Ovary (tissue), 7 donors: ENCODE measurements at regions not wholly inside any gene's neighbourhood (a gene's known extent, or its start where the extent isn't known, plus 50 kb on each side); places are given as distances from the start of the nearest gene placed in this dataset.

Experiments used
- DNase-seq, 5 donors: peaks; one replicate each; pipeline ENCODE4 v3.0.0-alpha.2; 2019 to 2020
- H3K27ac ChIP-seq, 2 donors: fragments of 200-600 bp; one replicate each; pipeline versions ENCODE4 v1.5.1 to v1.8.0; 2019 to 2022
- H3K27me3 ChIP-seq: fragments of 200-600 bp; one replicate; pipeline ENCODE4 v1.8.0; 2022
- H3K36me3 ChIP-seq: fragments of 200-600 bp; sonication (generic); one replicate; pipeline ENCODE4 v1.5.1; 2019
- H3K4me1 ChIP-seq: one replicate; pipeline ENCODE4 v1.8.1; 2013; ENCODE audit warnings: mild to moderate bottlenecking, moderate library complexity; ENCODE audit not compliant: insufficient read depth
- H3K4me3 ChIP-seq: fragments of 200-600 bp; sonication (generic); one replicate; pipeline ENCODE4 v1.5.1; 2017
- H3K9me3 ChIP-seq, 2 donors: fragments of 200-600 bp in 1 of 2; sonication (generic) in 1 of 2; one replicate each; pipeline versions ENCODE4 v1.5.1 to v1.8.1; 2013 to 2019; ENCODE audit warnings: mild to moderate bottlenecking in 1 of 2, moderate library complexity in 1 of 2
- EP300 ChIP-seq: sonication (generic); formaldehyde crosslinking; IDR thresholded peaks from one replicate; pipeline ENCODE4 v1.6.1; 2017; ENCODE audit warnings: antibody characterized with exemption
- POLR2A ChIP-seq: fragments of 450-650 bp; IDR thresholded peaks from one replicate; pipeline ENCODE4 v1.6.1; 2017; ENCODE audit warnings: antibody characterized with exemption, mild to moderate bottlenecking, moderate library complexity
- WGBS, 3 donors: extraction: QIAGEN DNeasy Blood & Tissue Kit in 1 of 3; methylation state at CpG; one replicate each; pipeline versions ENCODE4 v1.1.5 to v1.1.7; 2013 to 2017; 5-methylcytosine and 5-hydroxymethylcytosine counted together
- intact Hi-C, 4 donors: fragments of 100-400 bp; cut with DNase I; formaldehyde crosslinking; loops; one replicate each; pipeline versions ENCODE4 v1.11.0 to v1.15.1; 2022 to 2023
- TF ChIP-seq, protein P1 (sequence below), 3 donors: fragments of 450-650 bp in 2 of 3; fragments of 200-600 bp in 1 of 3; IDR thresholded peaks; one replicate each; pipeline versions ENCODE4 v1.5.1 to v1.8.0; 2016 to 2022; ENCODE audit warnings: antibody characterized with exemption in 3 of 3, mild to moderate bottlenecking in 1 of 3
- donor health status: DM: no; HTN: no; CAD: no; lungs with moderate emphysema.
- donor health status: DM: no; HTN: no; CAD: no.
- donor health status: Bipolar disorder and iron deficiency.
- donor health status: DM: no; HTN: no; CAD: no.
- donor health status: DM: yes; HTN: yes; CAD: no.

DNA sequence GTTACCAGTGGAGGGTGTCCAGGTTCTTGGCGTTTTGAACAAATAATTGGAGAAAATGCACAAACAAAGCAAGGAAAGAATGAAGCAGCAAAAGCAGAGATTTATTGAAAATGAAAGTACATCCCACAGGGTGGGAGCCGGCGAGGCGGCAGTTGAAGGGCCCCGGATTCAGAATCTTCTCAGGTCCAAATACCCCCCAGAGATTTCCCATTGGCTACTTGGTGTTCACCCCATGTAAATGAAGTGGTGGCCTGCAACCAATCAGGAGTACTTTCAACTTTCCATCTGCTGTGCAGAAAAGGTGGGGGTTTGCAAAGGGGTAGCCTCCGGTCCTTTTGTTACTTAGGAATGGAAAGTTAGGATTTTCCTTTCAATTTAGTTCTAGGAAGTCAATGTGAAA, 1447.0 kb downstream of the C4orf33 start:
- Histone ChIP-seq H3K27me3 (no peaks in the 10 kb centered on the region), H3K4me3 (no peak overlapping the region), H3K36me3 (no peaks in the 10 kb centered on the region), H3K4me1 (no peaks in the 10 kb centered on the region), H3K9me3 (no peaks in the 10 kb centered on the region), H3K27ac (no peak overlapping the region)
- intact Hi-C loops, result no loop called here
- no peak for DNase-seq
- TF ChIP-seq POLR2A (no peak), EP300 (no peak)
- TF ChIP-seq, protein P1, sequence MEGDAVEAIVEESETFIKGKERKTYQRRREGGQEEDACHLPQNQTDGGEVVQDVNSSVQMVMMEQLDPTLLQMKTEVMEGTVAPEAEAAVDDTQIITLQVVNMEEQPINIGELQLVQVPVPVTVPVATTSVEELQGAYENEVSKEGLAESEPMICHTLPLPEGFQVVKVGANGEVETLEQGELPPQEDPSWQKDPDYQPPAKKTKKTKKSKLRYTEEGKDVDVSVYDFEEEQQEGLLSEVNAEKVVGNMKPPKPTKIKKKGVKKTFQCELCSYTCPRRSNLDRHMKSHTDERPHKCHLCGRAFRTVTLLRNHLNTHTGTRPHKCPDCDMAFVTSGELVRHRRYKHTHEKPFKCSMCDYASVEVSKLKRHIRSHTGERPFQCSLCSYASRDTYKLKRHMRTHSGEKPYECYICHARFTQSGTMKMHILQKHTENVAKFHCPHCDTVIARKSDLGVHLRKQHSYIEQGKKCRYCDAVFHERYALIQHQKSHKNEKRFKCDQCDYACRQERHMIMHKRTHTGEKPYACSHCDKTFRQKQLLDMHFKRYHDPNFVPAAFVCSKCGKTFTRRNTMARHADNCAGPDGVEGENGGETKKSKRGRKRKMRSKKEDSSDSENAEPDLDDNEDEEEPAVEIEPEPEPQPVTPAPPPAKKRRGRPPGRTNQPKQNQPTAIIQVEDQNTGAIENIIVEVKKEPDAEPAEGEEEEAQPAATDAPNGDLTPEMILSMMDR (IDR thresholded peaks at IDR 0.05), result no peak
- WGBS, 3 donors, result 67 to 75% (median 74%) methylated on average over 6 of the region's 6 CpGs

DNA sequence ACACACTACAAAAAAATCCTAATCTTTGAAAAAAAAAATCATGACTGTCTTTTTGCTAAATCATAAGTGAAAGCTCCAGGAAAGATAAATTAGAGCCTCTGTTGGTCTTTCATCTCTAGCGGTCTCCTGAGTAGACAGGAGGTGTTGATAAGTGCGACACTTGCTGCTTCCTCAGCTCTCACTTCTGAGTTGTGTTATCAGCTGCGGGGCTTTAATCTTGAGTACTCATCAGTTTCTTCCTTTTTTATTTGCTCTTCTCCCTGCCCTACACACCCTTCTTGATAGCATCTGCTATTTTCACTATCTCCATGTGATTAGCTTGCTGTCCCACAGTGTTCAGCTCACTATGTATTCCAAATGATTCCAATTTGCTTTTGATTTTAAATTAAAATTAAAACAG, 1449.2 kb downstream of the C4orf33 start:
- TF ChIP-seq, protein P1 (IDR thresholded peaks at IDR 0.05), result no peak
- no peak for TF ChIP-seq EP300

DNA sequence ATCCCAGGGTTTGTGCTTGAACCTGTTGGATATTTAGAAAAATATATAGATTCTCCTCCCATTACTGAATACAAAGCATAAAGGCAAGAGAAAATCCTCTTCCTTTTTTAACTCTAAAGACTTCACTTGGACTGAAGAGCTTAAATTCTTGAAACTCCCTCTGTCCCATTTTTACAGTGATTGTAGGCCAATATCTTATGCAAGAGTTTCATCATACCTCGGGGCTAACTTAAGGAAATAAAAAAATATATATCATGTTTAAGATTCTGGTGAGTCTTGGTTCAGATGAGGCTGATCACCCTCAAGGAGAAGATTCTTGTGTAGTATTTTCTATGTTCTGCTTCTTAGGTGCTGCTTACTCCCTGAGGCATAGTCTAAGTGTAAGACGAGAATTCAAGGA, 1449.6 kb downstream of the C4orf33 start:
- DNase-seq, result no peak
- intact Hi-C loops, result no loop called here
- Histone ChIP-seq H3K9me3 (no peaks in the 10 kb centered on the region), H3K27ac (no peak overlapping the region), H3K27me3 (no peaks in the 10 kb centered on the region), H3K36me3 (no peaks in the 10 kb centered on the region), H3K4me3 (no peak overlapping the region), H3K4me1 (no peaks in the 10 kb centered on the region)
- TF ChIP-seq, protein P1 (IDR thresholded peaks at IDR 0.05), result no peak
- no peak for TF ChIP-seq POLR2A
- no peak for TF ChIP-seq EP300
- WGBS, 3 donors, result 15 to 20% (median 18%) methylated on average over 2 of the region's 2 CpGs

More for the DNA sequence above, 1449.2 kb downstream of the C4orf33 start:
- intact Hi-C loops, result no loop called here
- H3K4me3 ChIP-seq, result no peak overlapping the region
- no peak overlapping the region for H3K27ac ChIP-seq
- H3K27me3 ChIP-seq, result no peaks in the 10 kb centered on the region
- 48 to 60% (median 54%) methylated on average over 3 of the region's 3 CpGs for WGBS, 3 donors
- H3K4me1 ChIP-seq, result no peaks in the 10 kb centered on the region
- DNase-seq, result no peak
- H3K9me3 ChIP-seq, result no peaks in the 10 kb centered on the region
- H3K36me3 ChIP-seq, result no peaks in the 10 kb centered on the region

DNA sequence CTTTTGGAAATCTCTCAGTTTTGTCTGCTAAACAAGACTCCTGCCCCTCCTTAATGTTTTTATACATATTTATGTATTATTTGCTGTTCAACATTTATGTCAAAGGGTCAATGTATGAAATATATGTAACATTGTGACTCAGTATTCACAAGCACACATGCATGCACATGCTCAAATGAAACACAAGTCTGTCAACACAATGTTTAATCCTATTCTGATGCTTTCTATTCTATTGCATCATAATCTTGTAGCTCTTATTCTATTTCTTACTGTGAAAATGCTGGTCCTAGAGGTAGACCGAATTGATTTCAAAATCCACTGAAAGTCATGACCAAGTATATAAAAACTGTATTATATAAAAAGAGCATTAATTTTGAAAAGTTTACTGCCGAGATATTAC, 1463.3 kb downstream of the C4orf33 start:
- Histone ChIP-seq H3K27ac (no peak overlapping the region), H3K9me3 (no peaks in the 10 kb centered on the region), H3K4me1 (no peaks in the 10 kb centered on the region), H3K36me3 (no peaks in the 10 kb centered on the region), H3K27me3 (no peaks in the 10 kb centered on the region), H3K4me3 (no peak overlapping the region)
- DNase-seq, result no peak
- TF ChIP-seq POLR2A (no peak), EP300 (no peak)
- TF ChIP-seq, protein P1 (IDR thresholded peaks at IDR 0.05), result no peak
- 46 to 48% (median 47%) methylated on average over 2 of the region's 2 CpGs for WGBS, 3 donors
- intact Hi-C loops, result no loop called here
